ENCODE measurements at regions not wholly inside any gene's neighbourhood (a gene's known extent, or its start where the extent isn't known, plus 50 kb on each side); places are given as distances from the start of the nearest gene placed in this dataset.

GRCh38 chr10:85036661-85037060 is 708.3 kb downstream of the CCSER2 start:
- DNase-seq (ENCODE audit: low spot score in 2 of 2) (no peak), ATAC-seq (no peak)
- Mint-ChIP-seq H3K27ac (no peak overlapping the region), H3K36me3 (peaks cover 0 to 6% of the 10 kb centered on the region in 2 donors), H3K9me3 (peaks cover 26 to 29% of the 10 kb centered on the region in 2 donors)

GRCh38 chr10:85039311-85039710 is 710.9 kb downstream of the CCSER2 start:
- ATAC-seq (no peak), DNase-seq (ENCODE audit: low spot score in 2 of 2) (no peak)
- Mint-ChIP-seq H3K27ac (no peak overlapping the region), H3K36me3 (peaks cover 0 to 6% of the 10 kb centered on the region in 2 donors), H3K9me3 (peaks cover 26 to 33% of the 10 kb centered on the region in 2 donors)

GRCh38 chr10:85043207-85043606 is 714.8 kb downstream of the CCSER2 start:
- peaks cover 10 to 21% of the 10 kb centered on the region in 2 donors for H3K9me3 Mint-ChIP-seq
- no peak overlapping the region for H3K27ac Mint-ChIP-seq
- H3K36me3 Mint-ChIP-seq: peaks cover 0 to 6% of the 10 kb centered on the region in 2 donors
- DNase-seq (ENCODE audit: low spot score in 2 of 2): no peak
- no peak for ATAC-seq

- no peak for DNase-seq (ENCODE audit: low spot score in 2 of 2)
- H3K9me3 Mint-ChIP-seq: peaks cover 6 to 15% of the 10 kb centered on the region in 2 donors
- no peaks in the 10 kb centered on the region for H3K36me3 Mint-ChIP-seq
- ATAC-seq: no peak
- H3K27ac Mint-ChIP-seq: no peak overlapping the region
Measured at GRCh38 chr10:85045046-85045445, 716.7 kb downstream of the CCSER2 start.

GRCh38 chr10:85047170-85047834 is 718.9 kb downstream of the CCSER2 start:
- Mint-ChIP-seq H3K36me3 (no peaks in the 10 kb centered on the region), H3K9me3 (peaks cover 6 to 11% of the 10 kb centered on the region in 2 donors), H3K27ac (no peak overlapping the region)
- ATAC-seq (no peak), DNase-seq (ENCODE audit: low spot score in 2 of 2) (no peak)

GRCh38 chr10:85047979-85048378 is 719.6 kb downstream of the CCSER2 start:
- no peak for DNase-seq (ENCODE audit: low spot score in 2 of 2)
- Mint-ChIP-seq H3K27ac (no peak overlapping the region), H3K9me3 (peaks cover 6 to 13% of the 10 kb centered on the region in 2 donors), H3K36me3 (no peaks in the 10 kb centered on the region)
- no peak for ATAC-seq

- ATAC-seq: no peak
Measured at GRCh38 chr10:85048644-85049043, 720.3 kb downstream of the CCSER2 start.

GRCh38 chr10:85060944-85061343 is 732.6 kb downstream of the CCSER2 start:
- H3K9me3 Mint-ChIP-seq: peaks cover 22 to 29% of the 10 kb centered on the region in 2 donors
- no peak overlapping the region for H3K27ac Mint-ChIP-seq
- DNase-seq (ENCODE audit: low spot score in 2 of 2) (no peak), ATAC-seq (no peak)
- peaks cover 7 to 9% of the 10 kb centered on the region in 2 donors for H3K36me3 Mint-ChIP-seq

More at GRCh38 chr10:85048644-85049043, 720.3 kb downstream of the CCSER2 start:
- no peak for DNase-seq (ENCODE audit: low spot score in 2 of 2)
- H3K9me3 Mint-ChIP-seq: peaks cover 6 to 7% of the 10 kb centered on the region in 2 donors
- no peak overlapping the region for H3K27ac Mint-ChIP-seq
- no peaks in the 10 kb centered on the region for H3K36me3 Mint-ChIP-seq

GRCh38 chr10:85061401-85061800 is 733.0 kb downstream of the CCSER2 start:
- Mint-ChIP-seq H3K27ac (no peak overlapping the region), H3K9me3 (peaks cover 19 to 28% of the 10 kb centered on the region in 2 donors), H3K36me3 (peaks cover 5 to 6% of the 10 kb centered on the region in 2 donors)
- no peak for DNase-seq (ENCODE audit: low spot score in 2 of 2)
- no peak for ATAC-seq

GRCh38 chr10:85067955-85068354 is 739.6 kb downstream of the CCSER2 start:
- Mint-ChIP-seq H3K9me3 (peaks cover 9 to 21% of the 10 kb centered on the region in 2 donors), H3K36me3 (no peaks in the 10 kb centered on the region), H3K27ac (no peak overlapping the region)
- DNase-seq (ENCODE audit: low spot score in 2 of 2) (no peak), ATAC-seq (no peak)

GRCh38 chr10:85080934-85081333 is 752.5 kb downstream of the CCSER2 start:
- peaks cover 0 to under 1% of the 10 kb centered on the region in 2 donors for H3K9me3 Mint-ChIP-seq
- H3K36me3 Mint-ChIP-seq: peaks cover 0 to 1% of the 10 kb centered on the region in 2 donors
- DNase-seq (ENCODE audit: low spot score in 2 of 2): no peak
- ATAC-seq: no peak
- no peak overlapping the region for H3K27ac Mint-ChIP-seq

GRCh38 chr10:85098835-85099521 is 770.6 kb downstream of the CCSER2 start:
- Mint-ChIP-seq H3K9me3 (no peaks in the 10 kb centered on the region), H3K36me3 (no peaks in the 10 kb centered on the region), H3K27ac (no peak overlapping the region)
- DNase-seq (ENCODE audit: low spot score in 2 of 2) (no peak), ATAC-seq (no peak)

GRCh38 chr10:85100495-85100894 is 772.1 kb downstream of the CCSER2 start:
- DNase-seq (ENCODE audit: low spot score in 2 of 2) (no peak), ATAC-seq (no peak)
- Mint-ChIP-seq H3K9me3 (peaks cover 0 to 3% of the 10 kb centered on the region in 2 donors), H3K27ac (no peak overlapping the region), H3K36me3 (no peaks in the 10 kb centered on the region)

GRCh38 chr10:85105614-85106255 is 777.3 kb downstream of the CCSER2 start:
- Mint-ChIP-seq H3K36me3 (no peaks in the 10 kb centered on the region), H3K27ac (no peak overlapping the region), H3K9me3 (peaks cover 0 to 7% of the 10 kb centered on the region in 2 donors)
- no peak for ATAC-seq
- no peak for DNase-seq (ENCODE audit: low spot score in 2 of 2)

GRCh38 chr10:85111271-85111670 is 782.9 kb downstream of the CCSER2 start:
- ATAC-seq (no peak), DNase-seq (ENCODE audit: low spot score in 2 of 2) (no peak)
- Mint-ChIP-seq H3K9me3 (peaks cover 0 to 8% of the 10 kb centered on the region in 2 donors), H3K27ac (no peak overlapping the region), H3K36me3 (no peaks in the 10 kb centered on the region)

- H3K36me3 Mint-ChIP-seq: no peaks in the 10 kb centered on the region
- H3K9me3 Mint-ChIP-seq: peaks cover 4 to 6% of the 10 kb centered on the region in 2 donors
- DNase-seq (ENCODE audit: low spot score in 2 of 2) (no peak), ATAC-seq (no peak)
- H3K27ac Mint-ChIP-seq: no peak overlapping the region
Measured at GRCh38 chr10:85124603-85125051, 796.2 kb downstream of the CCSER2 start.

- no peak overlapping the region for H3K27ac Mint-ChIP-seq
- H3K9me3 Mint-ChIP-seq: no peaks in the 10 kb centered on the region
- no peaks in the 10 kb centered on the region for H3K36me3 Mint-ChIP-seq
- ATAC-seq (no peak), DNase-seq (ENCODE audit: low spot score in 2 of 2) (no peak)
Measured at GRCh38 chr10:85137253-85137652, 808.9 kb downstream of the CCSER2 start.

Data from activated naive CD4-positive, alpha-beta T cell treated with anti-CD3 and anti-CD28 coated beads, Interleukin-2, amount 50 U/mL, for 72 hours (primary cell).